A673 (cell line): ENCODE measurements at regions not wholly inside any gene's neighbourhood (a gene's known extent, or its start where the extent isn't known, plus 50 kb on each side); places are given as distances from the start of the nearest gene placed in this dataset.

Source experiments
- BruUV-seq: library from RNA; stranded (reverse); fragments of 400-500 nt; replicated peaks from 2 replicates; lab custom pipeline; 2021; lab: Mats Ljungman, UMichigan
- CTCF ChIA-PET: fragments of 300-600 bp; sonication (Branson Sonifier 250); formaldehyde crosslinking; loops from one replicate; lab custom pipeline; 2022; ENCODE audit warnings: antibody characterized with exemption; lab: Charles Lee
- POLR2A ChIA-PET: fragments of 300-600 bp; sonication (Branson Sonifier 250); formaldehyde crosslinking; loops from one replicate; lab custom pipeline; 2022; ENCODE audit warnings: antibody characterized with exemption; ENCODE audit not compliant: low non-redundant PET; lab: Charles Lee
- DNase-seq: peaks from one replicate; pipeline ENCODE4 v3.0.0-alpha.2; 2015; ENCODE audit warnings: low spot score
- H3K27ac ChIP-seq: fragments of 200-600 bp; sonication (generic); 2 replicates; pipeline ENCODE4 v1.5.1; 2016; ENCODE audit warnings: mixed run types, low read depth, mild to moderate bottlenecking, mixed read lengths, antibody characterized with exemption, low read length; ENCODE audit not compliant: poor library complexity, severe bottlenecking
- H3K27me3 ChIP-seq: fragments of 200-600 bp; sonication (generic); replicated peaks from 2 replicates; pipeline ENCODE4 v1.6.1; 2017; ENCODE audit warnings: mixed run types, low read depth, mild to moderate bottlenecking, mixed read lengths, antibody characterized with exemption, low read length; ENCODE audit not compliant: insufficient read depth, poor library complexity
- H3K36me3 ChIP-seq: fragments of 200-600 bp; sonication (generic); 2 replicates; pipeline ENCODE4 v1.6.1; 2016; ENCODE audit warnings: mixed run types, mild to moderate bottlenecking, mixed read lengths, antibody characterized with exemption, low read length; ENCODE audit not compliant: insufficient read depth, poor library complexity, severe bottlenecking
- H3K4me1 ChIP-seq: fragments of 200-600 bp; sonication (generic); 2 replicates; pipeline ENCODE4 v1.6.1; 2017; ENCODE audit warnings: mixed run types, mild to moderate bottlenecking, mixed read lengths, antibody characterized with exemption, low read length; ENCODE audit not compliant: insufficient read depth, poor library complexity, severe bottlenecking
- H3K4me3 ChIP-seq: fragments of 200-600 bp; sonication (generic); 2 replicates; pipeline ENCODE4 v1.5.1; 2016; ENCODE audit warnings: low read depth, mixed run types, mild to moderate bottlenecking, mixed read lengths, low read length; ENCODE audit not compliant: poor library complexity, severe bottlenecking
- H3K9me3 ChIP-seq: fragments of 200-600 bp; sonication (generic); 2 replicates; pipeline ENCODE4 v1.6.1; 2016; ENCODE audit warnings: mixed run types, low read depth, mild to moderate bottlenecking, mixed read lengths, antibody characterized with exemption, low read length; ENCODE audit not compliant: poor library complexity, severe bottlenecking
- CTCF ChIP-seq: fragments of 300-800, 200-600 bp; sonication (generic); conservative IDR thresholded peaks from 2 replicates; pipeline ENCODE4 v1.5.1; 2017; ENCODE audit warnings: low read depth, mild to moderate bottlenecking, antibody characterized with exemption, low read length, moderate library complexity, mixed read lengths
- EZH2 ChIP-seq: fragments of 200-600 bp; sonication (generic); IDR thresholded peaks from 2 replicates; pipeline ENCODE4 v1.6.1; 2017; ENCODE audit warnings: borderline replicate concordance, low read depth, mild to moderate bottlenecking, mixed read lengths, antibody characterized with exemption, low read length; ENCODE audit not compliant: poor library complexity, severe bottlenecking
- intact Hi-C: fragments of 100-400 bp; cut with micrococcal nuclease; formaldehyde crosslinking; loops from one replicate; pipeline ENCODE4 v1.10.0; 2022; ENCODE audit not compliant: unreplicated experiment

DNA sequence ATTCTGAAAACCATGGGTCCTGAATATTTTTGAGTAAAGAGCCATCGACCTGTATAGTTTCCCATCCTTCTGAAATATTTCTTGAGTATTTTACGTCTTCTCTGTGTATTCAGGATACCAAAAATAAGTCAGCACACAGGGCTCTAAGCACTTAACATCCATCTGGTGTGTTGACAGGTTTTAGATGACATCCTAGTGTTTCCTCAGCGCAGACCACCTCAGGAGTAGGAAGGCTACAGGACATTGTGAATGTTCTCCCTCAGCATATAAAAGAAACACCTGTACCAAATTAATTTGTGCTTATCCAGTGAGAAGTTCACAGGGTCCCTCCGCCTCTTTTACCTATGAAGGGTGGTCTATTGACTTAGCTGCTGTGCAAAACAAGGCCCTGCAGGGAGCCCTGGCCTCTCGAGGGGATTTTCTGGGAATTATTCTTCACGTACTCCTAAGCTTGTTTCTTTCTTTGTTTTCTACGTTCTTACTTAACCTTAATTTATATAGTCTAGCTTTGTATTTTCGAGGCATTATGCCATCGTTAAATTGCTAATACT lies 241.8 kb downstream of the FBXO8 start:
- ChIA-PET CTCF (no interaction called here), POLR2A (no interaction called here)
- Histone ChIP-seq H3K9me3 (no peaks in the 10 kb centered on the region), H3K4me1 (peaks cover 27% of the 10 kb centered on the region), H3K27ac (no peak overlapping the region), H3K27me3 (no peaks in the 10 kb centered on the region), H3K4me3 (no peak overlapping the region), H3K36me3 (no peaks in the 10 kb centered on the region)
- intact Hi-C loops, result no loop called here
- DNase-seq, result no peak
- BruUV-seq, result no TSS peak
- TF ChIP-seq EZH2, result no peak
- no peak for TF ChIP-seq CTCF

GRCh38 chr4:174040287-174040686 lies 243.2 kb downstream of the FBXO8 start:
- CTCF ChIA-PET, result no interaction called here
- DNase-seq, result no peak
- TF ChIP-seq EZH2, result no peak
- no peak for TF ChIP-seq CTCF
- BruUV-seq, result no TSS peak
- H3K27me3 ChIP-seq, result no peaks in the 10 kb centered on the region
- H3K36me3 ChIP-seq, result no peaks in the 10 kb centered on the region
- POLR2A ChIA-PET, result interaction anchor here (0.8 kb wide), 1 partner anchor 1709 kb away, joined by 10 read pairs; no protein-coding TSS in a partner anchor
- peaks cover 37% of the 10 kb centered on the region for H3K4me1 ChIP-seq
- H3K9me3 ChIP-seq, result no peaks in the 10 kb centered on the region
- intact Hi-C loops, result no loop called here
- H3K4me3 ChIP-seq, result no peak overlapping the region
- no peak overlapping the region for H3K27ac ChIP-seq

DNA sequence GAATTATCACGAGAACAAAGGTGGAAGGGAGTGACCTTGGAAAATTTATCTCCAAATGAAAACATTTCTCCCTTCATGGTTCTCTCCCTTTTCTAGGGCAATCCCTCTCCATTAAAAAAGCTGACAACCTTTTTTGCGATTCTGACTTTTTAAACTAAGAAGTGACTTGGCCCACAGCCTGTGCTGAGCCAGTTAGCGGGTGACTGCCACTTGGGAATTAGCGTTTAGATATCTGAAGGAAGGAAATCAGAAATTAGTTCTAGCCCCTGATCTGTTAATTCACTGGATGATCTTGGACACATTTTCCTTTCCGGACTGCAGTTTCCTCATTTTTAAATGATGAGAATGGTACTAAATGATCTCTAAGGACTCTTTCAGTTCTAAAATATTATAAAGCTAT lies 245.0 kb downstream of the FBXO8 start:
- no TSS peak for BruUV-seq
- H3K4me1 ChIP-seq, result peaks cover 37% of the 10 kb centered on the region
- peak overlapping the region; percentile 53 for H3K27ac ChIP-seq
- no peaks in the 10 kb centered on the region for H3K36me3 ChIP-seq
- H3K9me3 ChIP-seq, result no peaks in the 10 kb centered on the region
- DNase-seq, result peak; percentile 78
- no peak overlapping the region for H3K4me3 ChIP-seq
- ChIA-PET POLR2A (interaction anchor here (0.5 kb wide), 1 partner anchor 34 kb away, joined by 3 read pairs; no protein-coding TSS in a partner anchor), CTCF (no interaction called here)
- no peaks in the 10 kb centered on the region for H3K27me3 ChIP-seq
- TF ChIP-seq EZH2 (no peak), CTCF (no peak)
- intact Hi-C loops, result no loop called here
